A549 (cell line): ENCODE measurements at regions not wholly inside any gene's neighbourhood (a gene's known extent, or its start where the extent isn't known, plus 50 kb on each side); places are given as distances from the start of the nearest gene placed in this dataset.

Source experiments
- EHMT2 ChIP-seq: fragments of 200-600 bp; sonication (generic); IDR thresholded peaks from 2 replicates; pipeline ENCODE4 v1.6.1; 2016; ENCODE audit warnings: antibody characterized with exemption, low read depth, mild to moderate bottlenecking, moderate library complexity
- TF ChIP-seq, protein P1 (sequence below): fragments of >200 bp; sonication (Bioruptor Twin); formaldehyde crosslinking; IDR thresholded peaks from 3 replicates; pipeline ENCODE4 v1.5.1; 2016

GRCh38 chr12:127172861-127173260, 1094.1 kb upstream of the TMEM132C start:
- TF ChIP-seq EHMT2 = no peak
- TF ChIP-seq, protein P1, sequence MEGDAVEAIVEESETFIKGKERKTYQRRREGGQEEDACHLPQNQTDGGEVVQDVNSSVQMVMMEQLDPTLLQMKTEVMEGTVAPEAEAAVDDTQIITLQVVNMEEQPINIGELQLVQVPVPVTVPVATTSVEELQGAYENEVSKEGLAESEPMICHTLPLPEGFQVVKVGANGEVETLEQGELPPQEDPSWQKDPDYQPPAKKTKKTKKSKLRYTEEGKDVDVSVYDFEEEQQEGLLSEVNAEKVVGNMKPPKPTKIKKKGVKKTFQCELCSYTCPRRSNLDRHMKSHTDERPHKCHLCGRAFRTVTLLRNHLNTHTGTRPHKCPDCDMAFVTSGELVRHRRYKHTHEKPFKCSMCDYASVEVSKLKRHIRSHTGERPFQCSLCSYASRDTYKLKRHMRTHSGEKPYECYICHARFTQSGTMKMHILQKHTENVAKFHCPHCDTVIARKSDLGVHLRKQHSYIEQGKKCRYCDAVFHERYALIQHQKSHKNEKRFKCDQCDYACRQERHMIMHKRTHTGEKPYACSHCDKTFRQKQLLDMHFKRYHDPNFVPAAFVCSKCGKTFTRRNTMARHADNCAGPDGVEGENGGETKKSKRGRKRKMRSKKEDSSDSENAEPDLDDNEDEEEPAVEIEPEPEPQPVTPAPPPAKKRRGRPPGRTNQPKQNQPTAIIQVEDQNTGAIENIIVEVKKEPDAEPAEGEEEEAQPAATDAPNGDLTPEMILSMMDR = no peak
